ENCODE measurements at regions not wholly inside any gene's neighbourhood (a gene's known extent, or its start where the extent isn't known, plus 50 kb on each side); places are given as distances from the start of the nearest gene placed in this dataset.

GRCh38 chr18:27564066-27564465 lies 379.0 kb upstream of the CHST9 start:
- Histone ChIP-seq H3K27ac (peak overlapping the region in 3 of 8 donors; percentile 31 to 77 (median 68)), H3K4me1 (no peaks in the 10 kb centered on the region), H3K9me3 (peaks cover 0 to 9% (median 0%) of the 10 kb centered on the region in 8 donors), H3K4me3 (no peak overlapping the region), H3K27me3 (replicated peaks in 1 of 7) (no peaks in the 10 kb centered on the region), H3K36me3 (no peaks in the 10 kb centered on the region)
- 53 to 81% (median 66%) methylated on average over 3 of the region's 3 CpGs for WGBS, 5 donors
- intact Hi-C loops (cut with DNase I; ENCODE audit: low total_unique reads), result no loop called here
- TF ChIP-seq POLR2A (IDR thresholded peaks at IDR 0.05), result no peak
- TF ChIP-seq CTCF (IDR thresholded peaks at IDR 0.05 in 8 of 11, conservative IDR thresholded peaks at IDR 0.05 in 3 of 11), result no peak
- no peak for TF ChIP-seq POLR2AphosphoS5 (IDR thresholded peaks at IDR 0.05)
- DNase-seq, result no peak

- TF ChIP-seq POLR2AphosphoS5 (IDR thresholded peaks at IDR 0.05) (no peak), CTCF (IDR thresholded peaks at IDR 0.05 in 8 of 11, conservative IDR thresholded peaks at IDR 0.05 in 3 of 11) (no peak), POLR2A (IDR thresholded peaks at IDR 0.05) (no peak)
- intact Hi-C loops (cut with DNase I; ENCODE audit: low total_unique reads), result no loop called here
- Histone ChIP-seq H3K36me3 (no peaks in the 10 kb centered on the region), H3K4me3 (no peak overlapping the region), H3K27me3 (replicated peaks in 1 of 7) (no peaks in the 10 kb centered on the region), H3K9me3 (peaks cover 0 to 23% (median 9%) of the 10 kb centered on the region in 8 donors), H3K27ac (no peak overlapping the region), H3K4me1 (no peaks in the 10 kb centered on the region)
- WGBS, 5 donors, result 58 to 71% (median 61%) methylated on average over 4 of the region's 4 CpGs
- DNase-seq, result no peak
Measured at GRCh38 chr18:27558388-27559155, 373.5 kb upstream of the CHST9 start.

- no peak for DNase-seq
- WGBS, 5 donors, result 69 to 85% (median 77%) methylated on average over 4 of the region's 4 CpGs
- no peaks in the 10 kb centered on the region for H3K27me3 ChIP-seq (replicated peaks in 1 of 7)
- H3K27ac ChIP-seq, result no peak overlapping the region
- no peak for TF ChIP-seq POLR2A (IDR thresholded peaks at IDR 0.05)
- no peak for TF ChIP-seq POLR2AphosphoS5 (IDR thresholded peaks at IDR 0.05)
- no peak for TF ChIP-seq CTCF (IDR thresholded peaks at IDR 0.05 in 8 of 11, conservative IDR thresholded peaks at IDR 0.05 in 3 of 11)
- intact Hi-C loops (cut with DNase I; ENCODE audit: low total_unique reads), result no loop called here
- H3K4me1 ChIP-seq, result no peaks in the 10 kb centered on the region
- peaks cover 0 to 25% (median 9%) of the 10 kb centered on the region in 8 donors for H3K9me3 ChIP-seq
- H3K36me3 ChIP-seq, result no peaks in the 10 kb centered on the region
- H3K4me3 ChIP-seq, result no peak overlapping the region
Measured at GRCh38 chr18:27556741-27557140, 371.6 kb upstream of the CHST9 start.

GRCh38 chr18:27549335-27550039 lies 364.4 kb upstream of the CHST9 start:
- intact Hi-C loops (cut with DNase I; ENCODE audit: low total_unique reads), result no loop called here
- no peaks in the 10 kb centered on the region for H3K36me3 ChIP-seq
- no peak for DNase-seq
- TF ChIP-seq POLR2AphosphoS5 (IDR thresholded peaks at IDR 0.05) (no peak), POLR2A (IDR thresholded peaks at IDR 0.05) (no peak), CTCF (IDR thresholded peaks at IDR 0.05 in 8 of 11, conservative IDR thresholded peaks at IDR 0.05 in 3 of 11) (no peak)
- peaks cover 0 to 15% (median 0%) of the 10 kb centered on the region in 8 donors for H3K9me3 ChIP-seq
- H3K27me3 ChIP-seq (replicated peaks in 1 of 7), result no peaks in the 10 kb centered on the region
- H3K4me3 ChIP-seq, result no peak overlapping the region
- H3K27ac ChIP-seq, result no peak overlapping the region
- H3K4me1 ChIP-seq, result no peaks in the 10 kb centered on the region
- 74 to 88% (median 84%) methylated on average over 6 of the region's 6 CpGs for WGBS, 5 donors

Data from spleen (tissue), 11 donors.